CD4-positive, alpha-beta T cell treated with Interferon alpha-2 for 1 hour (primary cell): ENCODE measurements at regions not wholly inside any gene's neighbourhood (a gene's known extent, or its start where the extent isn't known, plus 50 kb on each side); places are given as distances from the start of the nearest gene placed in this dataset.

Source experiments
- DNase-seq, 2 donors: peaks; one replicate each; pipeline ENCODE4 v3.0.0-alpha.2; 2020 to 2022

GRCh38 chr10:105503714-105504113 lies 862.6 kb downstream of the SORCS3 start:
- no peak for DNase-seq

- no peak for DNase-seq
Measured at GRCh38 chr10:105502058-105502457, 861.0 kb downstream of the SORCS3 start.

GRCh38 chr10:105494944-105495343 lies 853.9 kb downstream of the SORCS3 start:
- no peak for DNase-seq

GRCh38 chr10:105494303-105494702 lies 853.2 kb downstream of the SORCS3 start:
- DNase-seq = no peak

GRCh38 chr10:105473170-105473569 lies 832.1 kb downstream of the SORCS3 start:
- no peak for DNase-seq

- no peak for DNase-seq
Measured at GRCh38 chr10:105468759-105469158, 827.7 kb downstream of the SORCS3 start.

DNA sequence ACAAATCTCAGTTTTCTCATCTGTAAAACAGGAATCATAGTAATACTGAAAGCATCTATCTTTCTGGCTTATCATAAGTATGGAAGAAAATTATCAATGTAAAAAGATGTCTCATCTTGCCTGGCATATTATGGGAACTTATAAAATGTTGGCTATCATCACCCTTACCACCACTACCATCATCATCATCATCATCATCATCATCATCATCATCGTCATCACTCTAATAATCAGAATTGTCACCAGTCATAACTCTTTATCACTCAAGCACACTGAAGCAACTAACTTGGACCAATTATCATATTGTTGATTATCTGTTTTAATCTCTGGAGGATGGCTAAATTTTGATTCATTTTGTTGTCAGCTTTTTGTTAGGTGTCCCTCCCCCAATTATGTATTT lies 825.4 kb downstream of the SORCS3 start:
- no peak for DNase-seq

DNA sequence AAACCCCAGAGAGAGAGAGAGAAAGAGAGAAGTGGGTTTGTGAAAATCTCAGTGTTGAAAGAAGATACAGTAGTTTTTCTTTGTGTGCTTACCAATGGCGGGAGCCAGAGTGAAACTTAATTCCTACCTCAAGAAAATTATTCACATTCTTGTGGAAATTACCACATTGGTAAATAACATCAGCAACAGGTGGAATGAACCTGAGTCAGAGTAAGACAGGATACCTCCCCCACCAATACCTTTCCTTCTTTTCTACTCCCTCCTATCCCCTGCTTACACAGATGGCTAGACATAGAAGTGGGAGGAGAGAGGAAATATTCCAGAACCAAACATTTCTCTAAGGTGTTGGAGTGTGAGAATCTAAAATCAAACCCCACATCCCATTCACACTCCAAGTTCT lies 793.9 kb downstream of the SORCS3 start:
- no peak for DNase-seq

DNA sequence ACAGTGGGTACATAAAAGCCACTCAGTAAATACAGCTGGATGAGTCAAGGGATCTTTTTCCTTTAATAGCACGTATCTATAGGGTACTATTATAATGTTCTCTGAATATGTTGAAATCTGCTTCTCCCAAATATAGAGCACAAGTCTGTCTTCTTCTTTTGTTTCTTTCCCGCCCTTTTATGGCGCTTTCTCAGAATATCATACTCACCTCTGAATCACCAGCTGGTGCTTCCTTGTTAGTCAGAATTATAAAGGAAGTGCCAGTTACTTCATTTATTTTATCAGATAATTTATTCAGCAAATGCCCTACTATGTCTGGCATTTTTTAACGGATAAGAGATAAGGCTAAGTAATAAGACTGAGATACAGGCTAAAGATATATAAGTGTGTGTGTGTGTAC lies 772.9 kb downstream of the SORCS3 start:
- DNase-seq = no peak

GRCh38 chr10:105409370-105409769 lies 768.3 kb downstream of the SORCS3 start:
- DNase-seq = no peak

DNA sequence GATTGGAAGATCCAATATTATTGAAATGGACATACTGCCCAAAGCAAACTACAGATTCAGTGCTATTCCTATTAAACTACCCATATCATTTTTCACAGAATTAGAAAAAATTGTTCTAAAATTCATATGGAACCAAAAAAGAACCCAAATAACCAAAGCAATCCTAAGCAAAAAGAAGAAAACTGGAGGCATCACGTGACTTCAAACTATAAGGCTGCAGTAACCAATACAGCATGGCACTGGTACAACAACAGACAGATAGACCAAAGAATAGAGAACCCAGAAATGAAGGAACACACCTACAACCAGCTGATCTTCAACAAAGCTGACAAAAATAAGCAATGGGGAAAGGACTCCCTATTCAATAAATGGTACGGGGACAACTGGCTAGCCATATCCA lies 765.4 kb downstream of the SORCS3 start:
- DNase-seq = no peak

DNA sequence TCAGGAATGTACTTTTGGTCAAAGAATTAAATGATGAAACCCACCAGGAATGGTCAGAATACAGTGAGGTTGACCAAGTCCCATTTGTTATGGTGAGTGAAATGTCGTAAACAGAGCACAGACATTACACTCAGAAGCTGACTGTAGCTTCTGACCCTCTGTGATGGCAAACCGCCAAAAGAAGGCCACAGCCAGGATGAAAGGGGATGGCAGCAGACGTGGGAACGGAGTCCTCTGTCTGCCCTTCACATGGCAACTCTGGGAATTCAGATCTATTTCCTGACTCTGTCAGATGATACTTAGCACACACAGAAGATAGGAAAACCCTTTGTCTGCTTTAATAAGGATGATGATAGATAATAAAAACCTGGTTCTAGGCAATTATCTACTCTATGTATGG lies 757.1 kb downstream of the SORCS3 start:
- no peak for DNase-seq

GRCh38 chr10:105391670-105392351 lies 750.7 kb downstream of the SORCS3 start:
- DNase-seq = no peak

- no peak for DNase-seq
Measured at GRCh38 chr10:105387971-105388370, 746.9 kb downstream of the SORCS3 start.

DNA sequence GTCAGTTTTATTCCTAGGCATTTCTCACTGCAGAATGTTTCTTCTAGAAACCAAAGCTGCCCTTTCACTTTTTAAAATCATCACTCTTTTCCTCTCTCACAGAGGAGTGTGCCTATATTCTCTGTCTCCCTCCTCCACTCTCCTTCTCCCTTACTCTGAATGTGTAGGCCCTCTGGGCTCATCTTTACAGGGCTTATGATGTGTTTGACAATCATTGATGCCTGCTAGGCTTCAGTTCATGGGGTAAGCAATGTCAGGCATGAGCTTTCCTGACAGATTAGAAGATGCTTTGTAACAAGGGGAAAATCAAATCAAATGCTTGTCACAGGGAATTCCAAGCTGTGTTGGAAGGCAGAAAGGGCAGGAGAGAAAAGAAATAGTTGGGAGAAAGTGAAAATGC lies 742.9 kb downstream of the SORCS3 start:
- DNase-seq = no peak

- no peak for DNase-seq
Measured at GRCh38 chr10:105370692-105371091, 729.6 kb downstream of the SORCS3 start.

DNA sequence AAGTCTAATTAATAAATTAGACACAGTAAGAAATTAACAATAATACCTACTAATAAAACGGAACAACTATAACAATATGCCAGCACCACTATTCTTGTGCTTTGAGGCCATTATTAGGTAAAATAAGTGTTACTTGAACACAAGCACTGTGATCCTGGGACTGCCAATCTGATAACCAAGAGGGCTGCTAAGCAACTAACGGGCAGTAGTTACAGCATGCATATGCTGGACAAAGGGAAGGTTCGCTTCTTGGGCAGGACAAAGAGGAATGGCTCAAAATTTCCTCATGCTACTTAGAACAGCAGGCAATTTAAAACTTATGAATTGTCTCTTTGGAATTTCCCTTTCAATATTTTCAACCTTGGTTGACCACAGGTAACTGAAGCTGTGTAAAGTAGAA lies 718.6 kb downstream of the SORCS3 start:
- DNase-seq = no peak

DNA sequence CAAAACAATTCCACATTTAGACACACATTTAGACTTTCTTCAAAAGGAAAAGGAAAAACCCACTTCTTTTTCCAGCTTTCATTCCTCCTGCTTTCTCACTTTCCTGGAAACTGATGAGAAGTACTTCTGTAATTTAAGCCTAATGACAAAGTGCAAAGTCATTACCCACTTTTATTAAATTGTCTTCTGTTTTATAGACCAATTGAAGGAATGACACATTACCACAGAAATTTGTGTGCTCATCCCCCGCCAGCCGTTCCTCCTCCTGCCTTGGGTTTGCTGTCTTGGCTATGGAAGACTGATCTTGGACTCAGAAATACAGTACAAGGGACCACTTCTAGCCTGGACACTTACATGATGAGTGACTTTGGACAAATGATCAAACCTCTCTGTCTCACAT lies 717.8 kb downstream of the SORCS3 start:
- DNase-seq = no peak

DNA sequence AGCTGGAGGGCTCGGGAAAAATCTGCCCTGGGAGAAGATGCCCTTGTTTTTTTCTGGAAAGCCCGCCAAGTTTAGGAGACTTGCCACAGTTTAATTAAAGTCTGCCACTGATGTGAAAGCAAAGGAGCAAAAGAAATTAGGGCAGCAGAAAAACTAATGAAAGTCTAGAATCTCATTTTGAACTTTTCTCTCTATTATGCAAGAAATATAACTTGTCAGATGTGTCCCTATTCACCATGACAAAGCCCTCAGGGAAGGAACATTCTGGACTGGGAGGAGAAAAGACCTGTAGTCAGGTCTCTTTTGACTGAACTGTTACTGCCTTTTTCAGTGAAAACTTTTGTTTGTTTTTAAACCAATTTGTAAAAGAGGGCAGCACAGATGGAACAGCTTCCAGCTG lies 715.5 kb downstream of the SORCS3 start:
- DNase-seq = no peak

DNA sequence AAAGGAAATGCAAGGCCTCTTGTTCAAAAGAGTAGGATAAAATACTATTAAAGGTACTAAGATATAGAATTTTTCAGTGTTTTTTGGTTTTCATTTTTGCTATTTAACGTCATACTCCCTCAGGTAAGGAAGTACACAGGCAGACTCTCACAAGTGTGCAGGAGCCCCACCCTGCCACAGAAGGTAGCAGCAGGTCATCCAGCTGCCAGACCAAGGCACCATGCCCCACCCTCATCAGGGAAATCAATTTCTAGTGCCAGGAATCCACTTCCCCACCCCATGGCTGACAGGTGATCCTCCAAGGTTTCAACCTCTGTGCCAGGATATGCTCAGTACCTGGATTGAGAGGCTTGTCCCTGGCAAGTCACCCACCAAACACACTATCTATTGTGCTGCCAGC lies 712.9 kb downstream of the SORCS3 start:
- DNase-seq = no peak

DNA sequence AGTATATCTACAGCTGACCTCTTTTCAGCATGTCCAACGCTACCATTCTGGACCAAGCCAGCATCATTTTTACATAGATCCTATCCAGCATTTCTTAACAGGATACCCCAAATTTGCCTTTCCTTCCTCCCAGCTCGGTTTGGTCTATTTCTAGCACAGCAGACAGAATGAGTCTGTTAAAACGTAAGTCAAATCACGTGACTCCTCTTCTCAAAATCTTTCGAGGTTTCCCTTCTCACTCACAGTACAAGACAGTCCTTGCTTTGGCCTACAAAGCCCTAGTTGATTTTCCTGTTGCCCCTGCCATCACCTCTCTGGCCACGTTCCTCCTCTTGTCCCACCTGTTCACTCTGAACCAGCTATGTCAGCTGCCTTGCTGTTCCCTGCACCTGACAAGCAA lies 711.7 kb downstream of the SORCS3 start:
- no peak for DNase-seq

DNA sequence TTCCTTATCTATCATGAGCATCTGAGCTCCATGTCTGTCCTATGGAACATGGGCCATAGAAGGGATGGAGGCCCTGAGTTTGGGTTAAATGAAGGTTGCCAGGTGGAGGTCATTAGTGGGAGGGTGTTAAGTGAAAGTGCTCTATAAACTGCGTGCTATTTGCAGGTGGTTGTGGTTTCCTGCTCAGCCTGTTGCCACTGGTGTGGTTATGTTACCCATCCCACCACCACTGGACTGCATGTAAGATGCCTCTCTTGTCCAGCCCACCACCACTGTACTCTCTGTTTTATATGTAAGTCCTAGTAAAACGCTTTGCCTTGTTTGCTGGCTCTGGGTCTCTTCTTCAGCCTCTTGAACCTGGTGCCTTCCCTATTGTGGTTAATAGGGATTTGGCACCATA lies 711.2 kb downstream of the SORCS3 start:
- no peak for DNase-seq

GRCh38 chr10:105351187-105351586 lies 710.1 kb downstream of the SORCS3 start:
- DNase-seq = no peak

DNA sequence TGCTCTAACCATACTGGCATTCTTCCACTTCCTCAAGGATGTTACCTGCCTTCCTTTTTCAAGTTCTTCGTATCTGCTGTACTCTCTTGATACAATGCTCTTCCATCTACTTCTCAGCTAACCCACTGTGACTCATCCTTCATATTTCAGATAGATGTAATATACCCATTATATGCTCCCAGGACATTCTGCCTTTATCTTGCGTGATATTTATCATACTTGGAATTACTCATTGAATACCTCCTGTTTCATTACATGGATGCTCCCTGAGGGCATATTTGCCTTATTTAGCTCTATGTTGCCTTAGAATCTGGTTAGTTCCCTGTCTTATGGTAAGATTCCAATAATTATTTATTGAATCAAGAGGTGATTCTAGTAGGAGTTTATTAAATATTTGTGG lies 706.4 kb downstream of the SORCS3 start:
- no peak for DNase-seq

DNA sequence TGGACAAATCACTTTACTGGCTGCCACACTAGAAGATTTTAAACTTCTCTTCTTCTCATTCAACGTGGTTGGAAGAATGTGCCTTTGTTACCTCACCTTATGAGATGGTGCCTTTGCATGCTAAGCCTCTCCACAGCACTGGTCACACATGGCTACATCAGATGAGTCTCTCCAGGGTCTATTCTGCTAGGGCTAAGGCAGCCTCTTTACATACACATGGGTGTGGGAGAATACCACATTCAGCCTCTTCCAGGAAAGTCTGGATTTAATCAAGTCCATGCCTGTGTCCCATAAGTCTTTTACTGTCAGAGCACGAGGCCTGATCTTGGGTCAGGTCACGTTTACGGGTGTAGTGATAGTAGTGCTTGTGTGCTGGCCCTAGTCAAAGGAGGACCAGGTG lies 701.5 kb downstream of the SORCS3 start:
- no peak for DNase-seq

- no peak for DNase-seq
Measured at GRCh38 chr10:105339669-105340068, 698.6 kb downstream of the SORCS3 start.
